ENCODE measurements at regions not wholly inside any gene's neighbourhood (a gene's known extent, or its start where the extent isn't known, plus 50 kb on each side); places are given as distances from the start of the nearest gene placed in this dataset.

DNA sequence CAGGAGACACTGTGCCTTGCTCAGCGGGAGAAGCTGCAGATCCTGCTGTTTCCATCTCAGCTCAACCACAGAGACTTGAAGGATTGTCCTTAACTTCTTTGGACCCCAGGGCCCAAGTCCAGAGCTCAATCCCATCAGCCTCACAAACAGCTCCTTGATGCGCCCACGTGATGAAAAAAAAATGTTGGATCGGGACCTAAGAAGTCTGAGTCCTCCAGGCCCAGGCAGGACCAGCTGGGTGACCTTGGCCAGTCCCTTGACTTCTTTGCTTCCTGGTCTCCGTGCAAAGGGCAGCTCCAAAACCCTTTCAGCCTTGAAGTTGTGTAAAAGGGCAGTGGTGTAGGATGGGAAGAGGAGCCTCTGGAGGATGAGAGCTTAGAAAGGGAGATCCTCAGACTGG lies 175.5 kb downstream of the ZFP36L2 start:
- no peak for DNase-seq (ENCODE audit: low spot score)
- no peak overlapping the region for H3K4me2 ChIP-seq (ENCODE audit: low read length)
- no peak overlapping the region for H3K4me3 ChIP-seq (ENCODE audit: low read depth, low read length, poor library complexity, severe bottlenecking)
- no peaks in the 10 kb centered on the region for H3K4me1 ChIP-seq (ENCODE audit: insufficient read depth, low read length, poor library complexity, severe bottlenecking)
- CTCF ChIA-PET (ENCODE audit: unreplicated experiment): interaction anchor here (0.6 kb wide), 1 partner anchor 19 kb away, joined by 3 read pairs; no protein-coding TSS in a partner anchor
- no peak for TF ChIP-seq EZH2phosphoT487 (IDR thresholded peaks at IDR 0.05; ENCODE audit: borderline replicate concordance, low read depth, low read length)
- TF ChIP-seq CTCF (conservative IDR thresholded peaks at IDR 0.05; ENCODE audit: low read length): no peak
- no peaks in the 10 kb centered on the region for H3K36me3 ChIP-seq (ENCODE audit: insufficient read depth, low read length)
- no peaks in the 10 kb centered on the region for H3K9me2 ChIP-seq (ENCODE audit: insufficient read depth, low read length)
- H3K27ac ChIP-seq (ENCODE audit: low read depth, low read length, poor library complexity, severe bottlenecking): no peak overlapping the region
- H3K9me3 ChIP-seq (ENCODE audit: low read length): no peaks in the 10 kb centered on the region
- BruUV-seq (replicated peaks): no TSS peak
- POLR2A ChIA-PET: interaction anchor here (0.6 kb wide), 1 partner anchor 197 kb away, joined by 6 read pairs; no protein-coding TSS in a partner anchor
- no peak overlapping the region for H2AFZ ChIP-seq (ENCODE audit: low read length)
- intact Hi-C loops (cut with micrococcal nuclease; ENCODE audit: unreplicated experiment): no loop called here
- H4K20me1 ChIP-seq (ENCODE audit: insufficient read depth, low read length): no peaks in the 10 kb centered on the region
- H3K79me2 ChIP-seq (ENCODE audit: insufficient read depth, low read depth, low read length): no peaks in the 10 kb centered on the region

GRCh38 chr2:43049836-43050801 lies 176.3 kb downstream of the ZFP36L2 start:
- Histone ChIP-seq H4K20me1 (ENCODE audit: insufficient read depth, low read length) (no peaks in the 10 kb centered on the region), H3K27ac (ENCODE audit: low read depth, low read length, poor library complexity, severe bottlenecking) (no peak overlapping the region), H3K4me1 (ENCODE audit: insufficient read depth, low read length, poor library complexity, severe bottlenecking) (no peaks in the 10 kb centered on the region), H3K9me2 (ENCODE audit: insufficient read depth, low read length) (no peaks in the 10 kb centered on the region), H3K4me2 (ENCODE audit: low read length) (no peak overlapping the region), H2AFZ (ENCODE audit: low read length) (no peak overlapping the region), H3K9me3 (ENCODE audit: low read length) (no peaks in the 10 kb centered on the region), H3K36me3 (ENCODE audit: insufficient read depth, low read length) (no peaks in the 10 kb centered on the region), H3K4me3 (ENCODE audit: low read depth, low read length, poor library complexity, severe bottlenecking) (no peak overlapping the region), H3K79me2 (ENCODE audit: insufficient read depth, low read depth, low read length) (no peaks in the 10 kb centered on the region)
- TF ChIP-seq CTCF (conservative IDR thresholded peaks at IDR 0.05; ENCODE audit: low read length) (no peak), EZH2phosphoT487 (IDR thresholded peaks at IDR 0.05; ENCODE audit: borderline replicate concordance, low read depth, low read length) (no peak)
- no TSS peak for BruUV-seq (replicated peaks)
- POLR2A ChIA-PET: no interaction called here
- CTCF ChIA-PET (ENCODE audit: unreplicated experiment): interaction anchor here (0.6 kb wide), 1 partner anchor 20 kb away, joined by 3 read pairs; no protein-coding TSS in a partner anchor
- intact Hi-C loops (cut with micrococcal nuclease; ENCODE audit: unreplicated experiment): no loop called here
- DNase-seq (ENCODE audit: low spot score): no peak

Data from OCI-LY7 (cell line).